LHCN-M2 (cell line): ENCODE measurements at regions not wholly inside any gene's neighbourhood (a gene's known extent, or its start where the extent isn't known, plus 50 kb on each side); places are given as distances from the start of the nearest gene placed in this dataset.

Source experiments
- DNase-seq: peaks from one replicate; pipeline ENCODE4 v3.0.0-alpha.2; 2012; ENCODE audit warnings: low read depth

DNA sequence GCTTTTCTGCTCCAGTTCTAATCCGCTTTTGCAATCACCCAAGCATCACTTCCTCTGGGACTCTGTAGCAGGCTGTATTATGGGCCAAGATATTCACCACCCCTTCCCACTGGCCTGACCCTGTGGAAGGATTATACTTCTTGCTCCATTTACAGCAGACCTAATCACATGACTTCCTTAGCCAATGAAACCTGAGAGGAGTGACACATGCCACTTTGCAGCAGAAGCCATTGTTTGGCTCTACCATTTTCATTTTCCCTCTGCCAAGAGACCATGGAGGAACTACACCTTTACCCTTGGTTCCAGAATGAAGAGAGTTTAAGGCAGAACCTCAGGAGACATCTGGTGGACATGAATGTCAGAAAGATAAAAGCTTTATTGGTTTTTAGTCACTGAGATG, 134.9 kb upstream of the HSD17B12 start:
- DNase-seq: no peak

DNA sequence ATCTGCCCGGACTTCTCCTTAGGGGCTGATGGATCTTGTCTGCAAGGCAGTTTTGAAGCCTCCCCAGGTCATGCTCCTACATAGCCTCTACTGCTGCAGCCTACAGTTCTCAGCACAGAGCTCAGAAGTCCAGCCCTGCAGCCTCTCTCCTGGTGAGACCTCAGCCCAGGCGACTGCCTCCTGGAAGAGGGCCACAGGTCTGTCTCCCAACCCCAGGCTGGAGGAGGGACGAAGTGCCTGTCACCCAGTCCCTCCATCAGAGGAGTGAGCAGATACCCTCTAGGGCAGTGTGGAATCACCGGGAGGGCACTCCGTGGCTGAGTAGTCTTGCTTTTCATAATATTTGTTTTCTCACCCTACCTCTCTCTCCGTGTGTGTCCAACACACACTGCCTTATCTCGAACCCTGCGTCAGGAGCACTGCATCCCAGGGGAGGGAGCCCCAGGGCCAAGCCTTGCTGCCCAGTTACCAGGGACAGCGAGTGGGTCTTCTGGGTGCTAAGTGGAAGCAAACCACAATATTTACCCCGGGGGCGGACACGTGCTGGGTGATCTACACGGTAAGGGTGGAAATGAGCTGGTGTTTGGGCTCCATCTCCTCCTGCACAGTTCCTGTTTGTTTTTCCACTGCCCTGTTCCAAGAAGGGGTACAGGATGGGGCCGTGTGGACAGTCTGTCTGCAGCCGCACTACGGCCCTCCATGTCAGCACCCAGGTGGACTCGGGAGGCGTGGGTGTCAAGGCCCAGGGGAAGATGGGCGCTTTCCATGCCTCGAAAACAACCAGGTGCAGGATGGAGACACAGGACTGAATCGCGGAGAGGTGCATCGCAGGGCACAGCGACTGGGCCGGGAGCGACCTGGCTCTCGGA, 133.7 kb upstream of the HSD17B12 start:
- DNase-seq: no peak

DNA sequence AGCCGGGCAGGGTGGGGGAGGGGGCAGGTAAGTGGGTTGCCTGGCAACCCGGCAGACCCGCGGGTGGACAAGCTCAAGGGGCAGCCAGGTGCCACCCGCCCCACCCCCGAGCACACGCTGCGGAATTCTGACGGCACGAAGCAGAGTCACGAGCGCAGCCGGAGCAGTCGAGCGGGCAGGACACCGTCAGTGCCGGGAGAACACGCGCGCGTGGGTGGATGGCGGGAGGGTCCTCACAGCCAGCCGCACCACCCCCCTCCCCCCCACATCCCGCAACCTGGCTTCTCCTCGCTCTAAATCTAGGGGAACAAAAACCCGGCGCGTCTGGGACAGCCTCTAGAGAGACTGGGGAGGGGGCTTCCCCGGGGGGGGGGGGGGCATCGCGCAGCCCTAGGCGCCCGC, 133.1 kb upstream of the HSD17B12 start:
- DNase-seq: no peak

DNA sequence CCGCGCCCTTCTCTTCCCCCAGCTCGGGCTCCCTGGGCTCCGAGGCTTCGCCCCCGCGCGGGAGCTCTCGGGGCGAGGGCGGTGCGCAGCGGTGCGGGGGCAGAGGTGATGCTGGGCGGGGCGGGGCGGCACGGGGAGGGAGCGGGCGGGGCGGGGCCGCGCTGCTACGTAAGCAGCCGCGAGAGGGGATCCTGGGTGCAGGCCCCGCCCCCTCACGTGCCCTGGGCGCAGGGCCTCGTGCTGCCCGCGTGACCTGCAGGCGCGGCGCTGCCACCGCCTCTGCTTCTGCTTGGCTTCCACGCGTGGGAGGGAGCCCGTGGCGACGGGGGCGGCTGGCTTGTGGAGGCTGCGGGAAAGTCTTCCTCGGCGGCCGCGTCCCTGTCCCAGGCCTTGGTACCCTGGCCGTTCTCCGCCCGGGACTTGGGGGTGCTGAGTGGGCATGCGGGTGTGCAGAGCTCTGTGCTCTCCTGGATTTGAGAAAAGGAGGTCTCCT, 132.6 kb upstream of the HSD17B12 start:
- DNase-seq: no peak

DNA sequence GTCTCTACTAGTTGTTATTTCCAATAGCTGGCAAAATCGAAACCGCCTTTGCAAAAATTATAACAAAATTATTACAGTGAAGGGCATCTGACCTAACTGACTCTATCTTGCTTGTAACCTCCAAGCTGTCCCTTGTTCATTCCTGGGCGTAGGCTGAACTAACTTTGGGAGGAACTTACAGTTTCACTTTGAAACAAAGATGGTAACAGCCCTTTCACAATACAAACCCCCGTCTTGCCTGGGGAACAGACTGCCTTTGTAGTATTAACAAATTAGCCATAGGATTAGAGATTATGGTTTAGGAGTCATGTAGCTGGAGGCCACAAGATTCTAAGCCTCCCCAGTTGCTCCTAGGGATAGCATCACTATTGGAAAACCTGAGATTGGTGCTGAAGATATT, 131.6 kb upstream of the HSD17B12 start:
- no peak for DNase-seq

DNA sequence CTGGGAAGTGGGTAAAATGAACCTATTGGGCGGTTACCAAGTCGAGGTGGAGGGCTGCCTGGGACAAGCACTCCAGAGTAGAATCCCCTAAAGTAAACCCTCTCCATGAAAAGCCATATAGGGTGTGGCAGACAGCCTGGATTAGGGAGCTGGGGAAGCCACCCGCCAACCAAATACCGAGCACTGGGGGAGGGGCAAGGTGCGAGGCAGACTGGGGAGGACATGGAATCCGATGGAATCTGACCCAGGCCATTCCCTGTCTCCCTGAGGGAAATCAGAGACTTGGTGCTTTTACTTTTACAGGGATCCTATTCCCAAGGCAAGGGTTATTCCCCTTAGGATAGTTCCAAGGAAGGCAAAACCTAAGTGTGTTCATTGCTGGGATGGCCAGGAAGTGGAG, 130.9 kb upstream of the HSD17B12 start:
- no peak for DNase-seq

DNA sequence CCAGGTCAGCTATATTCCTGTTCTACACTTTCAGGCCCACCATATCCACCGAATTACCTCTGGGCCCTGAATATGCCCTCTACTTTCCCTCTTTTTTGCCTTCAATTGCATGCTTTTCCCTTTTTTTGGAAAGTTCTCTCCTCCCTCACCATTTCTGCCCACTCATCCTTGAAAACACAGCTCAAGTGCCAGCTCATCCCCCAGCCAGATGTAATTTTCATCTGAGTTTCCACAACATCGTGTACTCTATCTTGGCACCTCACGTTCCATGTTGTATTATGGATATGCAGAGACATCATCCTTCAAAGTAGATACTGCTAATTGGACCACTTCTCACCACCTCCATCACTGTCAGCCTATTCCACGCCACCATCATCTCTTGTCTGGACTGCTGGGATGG, 129.8 kb upstream of the HSD17B12 start:
- no peak for DNase-seq

DNA sequence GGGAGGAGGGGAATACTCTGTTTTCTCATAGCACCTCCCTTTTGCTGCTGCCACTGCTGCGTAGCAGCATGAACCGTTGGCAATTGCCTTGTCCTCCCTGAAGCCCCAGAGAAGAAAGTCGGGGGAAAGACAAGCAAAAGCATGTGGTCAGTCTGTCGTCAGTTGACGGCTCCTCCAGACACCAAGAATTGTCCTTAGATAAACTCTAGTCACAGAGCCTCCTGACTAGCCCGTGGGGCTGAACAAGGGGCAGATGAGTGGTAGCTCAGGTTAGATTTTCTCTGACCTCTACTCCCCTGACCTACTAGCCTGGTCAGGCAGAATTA, 126.4 kb upstream of the HSD17B12 start:
- DNase-seq: no peak

DNA sequence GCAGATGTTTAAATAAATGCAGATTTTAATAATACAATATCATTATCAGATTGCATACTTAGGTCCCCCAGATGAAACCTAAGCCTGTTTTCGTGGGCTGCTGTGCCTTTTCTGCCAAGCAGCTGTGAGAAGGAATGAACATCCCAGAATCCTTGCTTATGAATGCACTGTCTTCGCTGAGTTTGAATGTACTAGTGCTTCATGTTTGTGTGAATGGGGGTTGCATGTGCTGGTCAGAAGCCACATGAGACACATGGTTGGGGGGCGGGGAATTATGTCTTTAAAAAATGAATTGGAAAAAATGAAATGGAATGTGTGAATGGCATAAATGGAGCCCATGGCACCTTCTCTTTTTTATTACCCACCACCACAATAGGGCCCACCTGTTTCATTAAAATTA, 125.4 kb upstream of the HSD17B12 start:
- no peak for DNase-seq

DNA sequence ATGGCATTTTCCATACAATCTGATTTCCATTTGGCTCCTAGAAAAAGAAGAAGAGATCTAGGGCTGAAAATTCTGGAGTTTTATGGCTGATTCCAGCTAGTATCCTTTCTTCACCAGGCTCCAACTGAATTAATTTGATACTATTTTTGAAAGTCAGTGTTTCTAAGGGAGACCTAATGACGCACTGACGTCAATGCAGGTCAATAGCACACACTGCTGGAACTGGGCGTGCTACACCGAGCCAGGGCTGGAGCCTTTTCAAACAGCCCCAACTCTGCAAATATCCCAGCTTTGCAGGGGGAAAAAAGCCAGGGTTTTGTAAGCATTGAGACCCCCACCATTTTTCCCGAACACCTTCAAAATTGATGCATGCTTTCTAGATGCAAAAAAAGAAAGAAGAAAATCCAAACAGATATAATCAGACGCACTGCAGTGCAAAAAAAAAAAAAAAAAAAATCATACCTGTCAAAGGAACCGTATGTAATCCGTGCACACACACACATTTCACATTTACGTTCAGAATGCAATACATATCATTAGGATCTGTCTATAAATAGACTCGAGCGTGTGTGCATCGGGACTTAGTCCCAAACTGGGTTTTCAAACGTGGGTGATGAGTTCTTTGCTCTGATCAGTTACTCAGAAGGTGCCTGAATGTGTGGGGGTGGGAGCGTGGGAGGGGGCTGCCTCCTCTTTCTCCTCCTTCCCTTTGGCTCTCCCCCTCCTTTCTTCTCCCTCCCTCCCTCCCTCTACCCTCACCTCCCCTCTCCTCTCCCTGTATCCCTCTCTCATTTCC, 124.5 kb upstream of the HSD17B12 start:
- no peak for DNase-seq

DNA sequence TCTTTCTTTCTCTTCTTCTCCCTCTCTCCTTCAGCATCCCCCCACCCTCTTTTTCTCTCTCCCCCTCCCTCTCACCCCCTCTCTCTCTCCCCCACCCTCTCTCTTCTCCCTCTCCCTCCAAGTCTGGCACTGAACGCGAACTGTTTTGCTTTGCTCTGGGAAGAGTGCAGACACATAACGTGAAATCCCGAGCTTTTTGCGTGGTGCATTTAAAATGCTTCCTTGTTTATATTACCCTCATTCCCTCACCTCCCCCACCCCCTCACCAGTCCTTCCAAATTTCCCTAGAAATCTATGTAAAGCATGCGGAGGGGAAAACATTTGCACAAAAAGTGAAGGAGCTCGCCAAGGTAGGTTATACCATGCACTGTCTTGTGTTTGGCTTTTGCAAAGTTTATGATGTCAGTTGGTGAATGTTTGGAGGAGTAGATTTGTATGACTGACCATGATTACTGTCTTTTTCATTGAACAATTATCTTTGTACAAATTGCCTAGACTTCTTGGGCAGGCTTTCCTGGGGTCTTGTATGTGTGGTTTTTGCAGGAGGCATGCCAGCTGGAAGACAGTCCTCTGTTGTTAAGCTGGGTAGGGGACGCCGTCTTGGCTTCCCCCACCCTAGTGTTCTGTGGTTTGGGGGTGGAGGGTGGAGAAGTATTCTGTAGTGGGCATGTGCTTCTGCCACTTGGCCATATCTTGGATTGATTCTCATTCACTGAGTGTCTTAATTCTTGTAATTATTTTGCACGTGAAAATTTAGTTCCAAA, 123.7 kb upstream of the HSD17B12 start:
- DNase-seq: no peak

DNA sequence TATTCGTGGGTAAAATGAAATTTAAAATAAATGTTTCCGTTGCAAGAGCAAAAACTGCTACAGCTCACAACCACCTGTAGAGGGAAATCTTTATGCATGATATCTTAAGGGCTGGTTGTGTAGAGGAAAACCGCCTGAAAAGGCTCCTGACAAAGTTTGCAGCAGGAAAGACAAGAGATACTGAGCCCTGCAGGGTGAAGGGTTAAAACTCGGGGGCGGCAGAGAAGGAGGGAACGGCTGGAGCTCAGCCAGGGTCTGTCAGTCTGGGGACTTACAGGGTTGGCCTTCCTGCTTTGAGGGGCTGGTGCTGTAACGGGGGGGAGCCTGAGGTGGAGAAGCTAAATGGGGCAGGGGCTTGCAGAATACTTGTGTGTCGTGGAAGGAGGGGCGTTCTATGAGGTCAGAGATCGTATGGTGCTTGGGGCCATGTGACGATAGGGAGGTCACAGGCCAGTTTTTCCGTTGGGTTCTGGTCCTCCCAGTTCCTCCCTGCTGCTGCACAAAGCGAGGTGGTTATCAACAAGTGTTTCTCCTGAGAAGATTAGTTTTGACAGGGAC, 122.9 kb upstream of the HSD17B12 start:
- DNase-seq: no peak

DNA sequence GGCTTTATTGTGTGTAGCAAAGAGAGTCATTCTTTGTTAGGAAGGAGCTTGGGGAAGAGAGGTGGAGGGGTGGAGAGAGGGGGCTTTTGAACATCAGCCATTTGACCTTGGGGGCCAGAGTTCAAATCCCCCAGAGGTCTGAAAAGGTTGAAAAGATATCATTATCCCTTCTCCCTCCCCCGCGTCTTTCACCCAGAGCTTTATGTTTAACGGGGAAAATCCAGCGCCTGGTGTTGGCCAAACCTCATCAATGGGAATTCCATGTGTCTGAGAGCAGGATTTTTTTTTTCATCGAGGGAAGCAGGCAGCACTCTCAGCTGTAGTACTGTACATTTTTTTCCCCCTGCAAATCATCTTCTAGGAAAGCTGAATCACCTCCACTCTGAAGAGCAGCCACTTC, 122.4 kb upstream of the HSD17B12 start:
- no peak for DNase-seq

DNA sequence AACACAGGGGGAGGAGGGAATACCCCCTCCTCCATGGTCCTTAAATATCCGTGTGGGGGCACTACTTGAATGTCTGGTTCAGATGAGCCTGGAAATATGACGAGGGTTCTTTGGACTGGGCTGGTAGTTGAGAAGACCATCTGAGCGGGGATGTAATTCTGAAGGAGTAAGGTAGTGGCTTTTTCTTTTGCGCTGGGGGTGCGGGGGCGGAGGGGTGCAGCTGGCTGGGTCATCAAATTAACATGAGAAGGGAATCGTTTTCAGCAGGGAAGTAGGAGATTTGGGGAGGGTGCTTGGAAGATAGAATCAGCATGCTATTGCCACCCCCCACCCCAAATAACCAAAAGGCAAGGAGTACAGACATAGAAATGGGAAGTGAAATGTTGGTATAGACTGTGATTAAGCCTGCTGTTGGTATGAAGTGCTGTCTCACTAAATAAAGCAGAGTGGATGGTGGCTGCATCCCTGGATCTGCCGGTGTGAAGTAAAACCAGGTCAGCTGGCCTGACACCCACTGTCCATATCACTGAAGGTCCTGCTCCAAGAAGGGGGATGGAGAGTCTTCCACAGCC, 121.9 kb upstream of the HSD17B12 start:
- no peak for DNase-seq

DNA sequence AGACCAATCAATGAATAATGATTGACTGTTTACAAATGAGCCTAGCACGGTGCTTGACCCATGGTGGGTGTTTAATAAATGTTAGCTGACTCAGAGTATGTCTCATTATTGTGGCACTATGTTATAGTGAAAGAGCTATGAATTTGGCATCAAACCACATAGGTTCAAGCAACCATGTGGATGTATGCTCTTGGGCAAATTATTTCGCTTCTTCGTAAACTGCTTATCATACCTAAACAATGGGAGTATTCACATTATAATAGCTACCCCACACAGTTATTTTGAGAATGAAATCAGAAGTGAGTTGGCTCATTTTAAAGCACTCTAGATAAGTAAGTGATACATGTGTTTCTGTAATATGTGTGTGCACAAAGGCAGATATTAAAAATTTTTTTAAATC, 118.7 kb upstream of the HSD17B12 start:
- DNase-seq: no peak

DNA sequence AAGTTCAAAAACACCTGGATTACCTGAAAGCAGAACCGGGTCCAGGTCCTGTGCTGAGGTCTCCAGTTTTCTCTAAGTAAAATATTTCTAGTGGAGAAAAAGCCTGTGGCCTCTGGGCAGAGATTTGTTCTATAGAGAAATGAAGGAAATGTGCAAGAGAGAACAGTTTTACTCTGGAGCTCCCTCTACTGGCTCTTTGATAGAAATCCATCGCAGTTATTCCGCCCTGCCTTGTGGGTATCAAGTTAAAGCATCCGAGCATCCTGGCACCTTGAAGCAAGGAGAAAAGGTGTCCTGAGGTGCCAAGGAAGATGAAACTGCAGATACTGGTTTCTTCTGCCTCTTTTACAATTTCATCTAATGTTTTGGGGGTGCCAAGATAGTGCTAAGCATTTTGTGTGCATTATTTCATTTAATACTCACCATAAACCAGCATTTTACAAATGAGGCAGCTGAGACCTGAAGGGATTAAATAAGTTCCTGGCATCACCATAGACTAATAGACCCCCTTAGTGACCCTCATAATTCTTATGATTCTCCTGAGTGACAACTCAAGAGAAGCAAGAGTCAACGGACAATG, 113.1 kb upstream of the HSD17B12 start:
- DNase-seq: peak; percentile 41

DNA sequence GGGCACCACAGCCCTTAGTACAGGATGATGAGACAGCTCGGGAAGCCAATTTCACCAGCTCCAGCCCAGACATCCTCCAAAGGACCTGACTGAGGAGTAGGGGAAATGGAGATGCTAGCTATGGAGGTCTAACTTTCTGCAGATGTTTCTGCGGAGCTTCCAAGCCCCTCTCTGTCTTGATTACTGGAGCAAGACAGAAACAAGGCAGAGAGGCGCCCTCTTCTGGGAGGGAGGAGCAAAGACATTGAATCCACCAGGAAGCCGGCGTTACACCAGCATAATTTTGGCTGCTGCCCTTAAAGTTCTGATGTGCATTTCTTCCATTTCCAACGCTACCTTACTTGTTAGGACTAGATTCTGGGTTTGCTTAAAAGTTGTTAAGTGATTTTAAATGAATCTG, 107.3 kb upstream of the HSD17B12 start:
- no peak for DNase-seq

DNA sequence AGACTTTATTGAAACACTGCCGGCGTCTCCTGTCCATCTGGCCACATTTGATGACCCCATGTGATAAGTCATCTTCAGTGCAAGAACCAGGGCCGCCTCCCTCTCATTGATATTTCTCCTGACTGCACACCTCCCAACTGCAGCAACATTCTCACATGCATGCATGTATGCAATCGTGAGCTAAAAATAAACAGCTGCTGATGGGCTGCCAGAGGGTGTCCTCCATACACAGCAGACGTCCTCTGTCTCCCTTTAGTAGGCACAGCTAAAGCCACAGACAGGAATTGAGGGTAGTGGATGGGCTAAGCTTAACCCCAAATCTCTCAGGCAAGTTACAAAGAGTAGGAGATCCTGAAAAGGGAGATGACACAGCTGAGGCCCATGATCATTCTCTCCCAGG, 106.7 kb upstream of the HSD17B12 start:
- no peak for DNase-seq

DNA sequence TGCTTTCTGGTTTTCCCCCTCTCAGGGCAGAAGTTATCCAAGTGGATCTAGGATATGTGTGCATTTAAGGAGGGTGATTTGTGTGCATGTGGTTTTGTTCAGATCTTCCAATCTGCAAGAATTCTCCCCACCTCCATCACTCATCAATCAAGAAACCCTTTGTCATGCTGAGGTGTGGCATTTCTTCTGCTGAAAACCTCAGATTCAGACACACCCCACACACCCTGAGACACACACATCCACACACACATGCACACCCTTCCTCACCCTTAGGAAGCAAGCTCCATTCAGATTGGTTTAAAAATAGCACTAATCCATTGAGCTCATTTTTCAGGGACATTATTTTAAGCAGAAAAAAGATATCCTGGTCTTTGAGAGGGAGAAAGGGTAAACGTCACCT, 106.1 kb upstream of the HSD17B12 start:
- no peak for DNase-seq

DNA sequence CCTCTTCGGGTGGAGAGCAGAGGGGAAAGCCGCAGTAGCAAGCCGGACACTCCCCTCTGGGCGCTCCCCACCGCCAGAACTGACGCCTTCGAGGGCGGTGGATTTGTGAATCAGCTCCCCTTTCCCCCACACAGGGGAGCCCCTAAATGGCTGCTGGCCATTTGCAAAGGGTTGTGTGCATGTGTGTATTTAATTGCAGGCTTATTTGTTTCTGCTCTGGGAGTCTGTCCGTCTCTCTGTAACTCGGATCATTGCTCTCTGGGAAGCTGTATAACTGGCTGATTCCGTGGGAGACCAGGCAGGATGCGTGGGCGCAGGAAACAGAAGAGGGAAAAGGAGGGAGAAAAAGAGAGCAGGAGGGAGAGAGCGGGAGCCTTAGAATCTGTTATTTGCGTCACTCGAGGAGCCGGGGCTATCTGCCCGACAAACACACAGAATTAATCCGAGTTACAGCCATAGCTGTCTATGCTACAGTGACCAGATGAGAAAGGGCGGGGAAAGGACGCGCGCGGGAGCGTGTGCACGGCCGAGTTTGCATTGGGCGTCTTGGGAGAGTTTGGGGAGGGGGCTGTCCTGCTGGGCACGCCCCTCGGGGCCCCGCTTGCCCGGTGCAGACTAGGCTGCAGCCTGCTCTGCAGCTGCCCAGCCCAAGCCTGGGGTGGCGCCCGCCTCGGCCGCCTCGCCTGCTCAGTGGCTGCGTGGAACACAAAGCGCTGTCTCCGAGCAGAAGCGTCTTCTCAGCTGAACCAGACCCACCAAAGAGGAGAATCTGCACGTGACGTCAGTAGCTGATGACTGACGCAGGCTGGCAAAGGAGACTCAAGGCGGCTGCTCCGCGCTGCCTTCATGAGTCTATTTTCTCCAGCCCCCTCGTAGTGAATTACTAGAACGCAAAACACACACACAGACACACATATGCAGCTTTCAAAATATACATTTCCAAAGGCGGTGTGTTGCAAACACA, 105.3 kb upstream of the HSD17B12 start:
- peak; percentile 48 for DNase-seq
